HG02943 (cell line): ENCODE measurements at regions not wholly inside any gene's neighbourhood (a gene's known extent, or its start where the extent isn't known, plus 50 kb on each side); places are given as distances from the start of the nearest gene placed in this dataset.
"Not testable (repeated sequence)": the region's sequence is repeated elsewhere in the genome, so short reads cannot be mapped to it uniquely, and the experiment has no call there.

Source experiments
- ATAC-seq: cut with Tn5 transposase; IDR thresholded peaks from one replicate; pipeline ENCODE4 v1.9.1; 2021; ENCODE audit warnings: mild to moderate bottlenecking, low read depth, moderate library complexity; ENCODE audit not compliant: unreplicated experiment

DNA sequence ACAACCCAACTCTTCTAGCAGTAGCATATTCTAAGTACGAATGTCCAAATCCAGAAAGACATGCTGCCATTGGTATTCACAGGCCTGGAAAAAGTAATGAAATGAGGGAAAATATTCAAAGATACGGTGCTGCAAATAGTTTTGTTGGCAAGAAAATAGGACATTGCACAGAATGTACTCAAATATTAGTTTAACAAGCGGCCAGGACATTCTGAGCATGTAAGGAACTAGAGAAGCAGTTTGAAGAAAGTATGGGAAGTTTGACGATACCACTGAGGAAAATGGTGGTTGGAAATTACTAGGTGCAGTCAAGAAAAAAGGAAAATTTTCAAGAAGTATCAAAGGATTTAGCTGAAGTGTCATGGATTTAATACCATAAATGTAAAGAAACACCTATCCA lies 468.0 kb upstream of the GRIN3A start:
- ATAC-seq = no peak

DNA sequence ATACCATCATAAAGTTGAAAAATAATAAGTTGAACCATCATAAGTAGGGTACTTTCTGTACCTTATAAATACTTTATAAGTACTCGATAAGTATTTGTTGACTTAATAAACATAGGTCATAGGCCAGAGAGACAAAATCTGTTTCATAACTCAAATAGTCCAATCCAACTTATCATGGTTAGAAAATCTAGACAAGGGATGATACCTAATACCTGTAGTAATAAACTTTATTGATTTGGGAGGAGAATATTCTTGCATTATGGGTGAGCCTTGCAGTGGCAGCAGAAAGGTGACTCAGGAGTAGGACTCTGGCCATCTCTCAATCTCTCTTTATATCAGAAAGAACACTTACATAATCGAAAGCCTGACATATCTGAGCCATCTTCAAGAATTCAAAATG lies 466.8 kb upstream of the GRIN3A start:
- no peak for ATAC-seq

DNA sequence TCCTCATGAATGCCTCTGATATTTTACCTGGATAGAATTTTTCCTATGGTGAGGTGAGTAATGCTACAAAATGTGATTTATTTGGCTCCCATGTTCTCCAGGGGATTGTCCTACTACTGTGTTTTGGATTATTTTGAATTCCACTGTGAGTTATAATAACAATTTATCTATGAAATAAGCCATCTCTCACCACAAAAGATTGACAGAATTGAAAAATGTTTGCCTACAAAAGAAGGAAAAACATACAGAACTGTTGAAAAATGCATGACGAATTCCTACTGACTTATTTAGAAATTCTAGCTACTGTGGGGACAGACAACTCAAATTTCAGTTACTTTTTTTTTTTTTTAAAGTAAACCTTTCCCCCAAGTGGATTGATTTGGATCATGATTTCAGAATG lies 463.7 kb upstream of the GRIN3A start:
- no peak for ATAC-seq

DNA sequence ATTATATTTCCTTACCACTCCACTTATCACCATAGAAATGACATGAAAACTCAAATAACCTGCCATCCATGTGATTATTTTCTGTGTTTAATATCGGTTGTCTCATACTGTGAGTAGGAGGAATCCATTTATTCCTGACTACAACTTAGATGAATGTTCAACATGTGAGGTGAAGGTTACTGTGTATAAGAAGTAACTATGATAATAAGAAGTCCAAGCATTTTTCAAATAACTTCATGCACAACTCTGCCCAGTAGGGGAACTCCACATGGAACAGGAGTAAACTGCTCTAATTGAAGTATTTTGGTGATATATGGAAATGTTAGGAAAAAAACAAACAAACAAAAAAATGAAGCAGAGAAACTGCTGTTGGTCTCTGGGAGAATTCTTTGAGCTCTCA lies 447.5 kb upstream of the GRIN3A start:
- no peak for ATAC-seq

DNA sequence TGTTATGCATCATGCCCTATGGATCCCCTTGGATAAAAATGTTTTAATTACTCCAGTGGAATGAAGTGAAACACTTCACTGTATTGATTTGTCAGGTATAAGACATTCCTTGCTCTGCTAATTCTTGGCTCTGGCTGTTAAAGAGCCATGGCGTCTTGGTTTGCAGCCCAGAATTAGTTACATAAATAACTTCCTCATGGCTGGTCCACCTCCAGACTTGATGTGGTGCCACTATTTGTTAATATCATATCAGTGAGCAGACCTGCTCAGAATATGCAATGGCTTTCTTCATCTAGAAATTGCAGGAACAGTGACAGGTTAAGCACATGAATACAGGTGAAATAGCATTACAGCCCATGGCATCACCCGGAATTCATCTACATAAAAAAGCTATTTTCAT lies 446.9 kb upstream of the GRIN3A start:
- no peak for ATAC-seq

DNA sequence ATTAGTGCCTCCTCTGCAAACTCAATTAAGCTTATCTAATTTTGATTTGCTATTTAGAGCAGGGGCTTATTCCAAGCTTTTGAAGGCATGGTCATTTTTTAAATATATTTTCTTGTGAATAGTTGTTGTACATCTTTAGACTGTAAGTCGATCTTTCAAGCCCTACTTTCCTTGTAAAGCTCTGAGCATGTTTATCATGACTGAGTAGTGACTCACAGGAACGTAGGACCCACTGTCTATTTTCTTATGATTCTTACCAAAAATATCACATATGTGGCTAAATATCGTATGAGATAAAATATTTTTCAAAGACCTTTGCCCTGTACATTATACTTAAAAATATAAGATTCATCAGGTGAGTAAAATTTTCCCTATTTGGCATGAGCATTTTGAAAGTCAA lies 440.4 kb upstream of the GRIN3A start:
- no peak for ATAC-seq

DNA sequence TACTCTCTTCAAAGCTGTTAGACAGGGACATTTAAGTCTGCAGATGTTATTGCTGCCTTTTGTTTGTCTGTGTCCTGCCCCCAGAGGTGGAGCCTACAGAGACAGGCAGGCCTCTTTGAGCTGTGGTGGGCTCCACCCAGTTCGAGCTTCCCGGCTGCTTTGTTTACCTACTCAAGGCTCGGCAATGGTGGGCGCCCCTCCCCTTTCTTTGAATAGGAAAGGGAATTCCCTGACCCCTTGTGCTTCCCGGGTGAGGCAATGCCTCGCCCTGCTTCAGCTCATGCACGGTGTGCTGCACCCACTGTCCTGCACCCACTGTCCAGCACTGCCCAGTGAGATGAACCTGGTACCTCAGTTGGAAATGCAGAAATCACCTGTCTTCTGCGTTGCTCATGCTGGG lies 435.8 kb upstream of the GRIN3A start:
- ATAC-seq = not testable (repeated sequence)

DNA sequence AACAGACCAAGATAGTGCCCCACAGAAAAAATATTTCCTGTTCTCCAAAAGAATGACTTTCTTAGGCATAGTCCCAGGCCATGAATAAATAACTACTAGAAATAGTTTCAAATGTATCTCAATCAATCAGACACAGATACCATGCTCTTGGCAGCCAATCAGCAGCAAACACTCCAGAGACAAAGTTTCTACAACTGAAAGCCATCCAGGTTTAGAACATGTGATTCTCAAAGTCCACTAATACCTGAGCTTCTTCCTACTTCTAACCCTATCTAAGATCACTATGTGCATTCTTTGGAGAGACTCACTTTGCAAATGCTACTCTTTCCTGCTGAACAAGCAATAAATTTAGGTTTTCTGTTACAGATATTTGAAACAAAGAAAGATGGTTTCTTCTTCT lies 425.8 kb upstream of the GRIN3A start:
- no peak for ATAC-seq

DNA sequence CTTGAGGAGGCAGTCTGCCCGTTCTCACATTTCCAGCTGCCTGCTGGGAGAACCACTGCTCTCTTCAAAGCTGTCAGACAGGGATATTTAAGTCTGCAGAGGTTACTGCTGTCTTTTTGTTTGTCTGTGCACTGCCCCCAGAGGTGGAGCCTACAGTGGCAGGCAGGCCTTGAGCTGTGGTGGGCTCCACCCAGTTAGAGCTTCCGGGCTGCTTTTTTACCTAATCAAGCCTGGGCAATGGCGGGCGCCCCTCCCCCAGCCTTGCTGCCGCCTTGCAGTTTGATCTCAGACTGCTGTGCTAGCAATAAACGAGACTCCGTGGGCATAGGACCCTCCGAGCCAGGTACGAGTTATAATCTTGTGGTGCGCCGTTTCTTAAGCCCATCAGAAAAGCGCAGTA lies 414.6 kb upstream of the GRIN3A start:
- ATAC-seq = not testable (repeated sequence)

DNA sequence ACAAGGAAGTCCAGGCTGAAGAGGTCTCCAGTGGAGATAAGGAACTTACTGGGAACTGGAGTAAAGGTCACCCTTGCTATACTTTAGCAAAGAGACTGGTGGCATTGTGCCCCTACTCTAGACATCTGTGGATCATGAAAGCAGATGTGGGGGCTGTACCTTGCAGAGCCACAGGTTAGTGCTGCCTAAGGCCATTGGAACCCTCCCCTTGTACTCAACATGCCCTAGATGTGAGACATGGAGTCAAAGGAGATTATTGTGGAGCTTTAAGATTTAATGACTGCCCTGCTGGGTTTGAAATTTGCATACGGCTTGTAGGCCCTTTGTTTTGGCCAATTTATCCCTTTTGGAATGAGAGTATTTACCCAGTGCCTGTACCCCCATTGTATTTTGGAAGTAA lies 397.3 kb upstream of the GRIN3A start:
- ATAC-seq = no peak

DNA sequence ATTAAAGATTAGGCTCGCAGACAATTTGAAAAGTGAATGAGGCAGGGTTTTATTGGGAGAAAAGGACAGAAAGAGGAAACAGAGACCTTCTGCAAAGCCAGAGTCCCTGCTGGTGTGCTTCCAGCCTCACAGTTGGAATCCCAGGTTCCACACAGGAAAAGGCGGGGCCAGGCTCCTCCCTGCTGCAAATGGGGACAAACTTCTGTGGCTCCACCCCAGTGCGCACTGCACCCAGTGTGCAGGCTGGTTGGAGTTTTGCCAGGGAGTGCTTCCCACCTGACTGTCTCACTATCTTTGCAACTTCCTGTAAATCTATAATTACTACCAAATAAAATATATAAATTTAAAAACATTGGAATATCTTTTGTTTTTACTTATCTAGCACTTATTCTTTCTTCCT lies 386.0 kb upstream of the GRIN3A start:
- ATAC-seq = no peak

DNA sequence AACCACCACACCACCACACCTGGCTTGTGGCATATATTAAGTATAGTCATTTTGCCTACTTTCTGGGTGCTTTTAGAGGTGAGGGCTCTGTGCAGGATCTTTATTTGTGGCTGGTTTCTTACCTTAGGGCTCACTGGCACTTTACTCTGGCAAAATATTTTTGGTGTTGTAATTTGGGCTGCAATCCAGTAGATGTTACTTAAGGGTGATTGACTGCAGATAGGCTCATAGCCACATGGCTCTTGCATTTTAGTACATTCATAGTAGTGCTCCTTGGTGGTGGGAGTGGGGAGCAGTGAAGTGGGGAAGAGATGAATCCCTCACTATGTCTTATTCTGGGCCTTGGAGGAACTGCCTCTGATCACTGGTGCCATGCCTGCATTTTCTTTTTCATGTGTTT lies 376.1 kb upstream of the GRIN3A start:
- no peak for ATAC-seq

DNA sequence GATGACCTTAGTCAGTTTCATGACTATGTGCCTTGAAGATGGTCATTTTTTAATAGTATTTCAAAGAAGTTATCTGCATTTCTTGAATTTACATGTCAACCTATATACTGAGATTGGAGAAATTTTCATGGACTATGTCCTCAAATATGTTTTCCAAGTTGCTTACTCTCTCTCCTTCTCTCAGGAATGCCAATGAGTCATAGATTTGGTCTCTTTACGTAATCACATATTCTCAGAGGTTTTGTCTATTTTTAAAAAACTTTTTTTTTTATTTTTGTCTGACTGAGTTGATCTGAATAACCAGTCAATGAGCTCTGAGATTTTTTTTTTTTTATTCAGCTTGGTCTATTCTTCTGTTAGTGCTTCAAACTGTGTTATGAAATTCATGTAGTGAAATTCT lies 374.7 kb upstream of the GRIN3A start:
- ATAC-seq = no peak

DNA sequence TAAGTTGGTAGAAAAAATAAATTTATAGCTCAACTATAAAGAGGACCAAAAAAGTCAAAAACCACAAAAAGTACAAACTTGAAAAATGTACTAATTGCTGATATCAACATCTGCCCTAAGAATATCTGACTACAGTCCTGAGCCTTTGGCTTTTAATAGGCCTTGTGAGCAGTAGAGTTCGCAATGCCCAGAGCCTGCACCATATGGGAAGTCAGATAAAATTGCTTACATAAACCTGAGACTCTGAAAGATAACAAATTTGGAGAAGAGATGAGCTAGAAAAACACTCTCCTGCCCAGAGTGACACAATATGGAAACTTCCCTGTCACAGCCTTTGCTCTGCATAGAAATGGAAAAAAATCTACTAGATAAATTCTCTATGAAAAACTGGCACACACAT lies 368.0 kb upstream of the GRIN3A start:
- no peak for ATAC-seq

DNA sequence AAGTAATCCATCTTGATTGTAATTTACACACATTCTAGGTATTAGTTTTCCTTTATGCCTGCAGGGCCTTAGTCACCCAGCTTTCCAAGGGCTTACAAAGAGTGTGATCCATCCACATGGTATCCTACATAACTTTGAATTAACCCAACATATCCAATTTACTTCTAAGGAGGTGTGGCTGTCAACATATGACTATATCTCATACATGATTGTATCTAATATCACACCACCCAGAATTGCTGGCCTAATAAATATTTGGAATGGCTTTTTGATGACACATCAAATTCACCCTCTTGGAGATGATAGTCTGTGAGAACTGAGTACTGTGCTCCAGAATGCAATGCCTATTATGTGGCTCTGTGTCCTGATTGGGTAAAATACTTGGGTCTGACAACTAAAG lies 363.3 kb upstream of the GRIN3A start:
- ATAC-seq = no peak

DNA sequence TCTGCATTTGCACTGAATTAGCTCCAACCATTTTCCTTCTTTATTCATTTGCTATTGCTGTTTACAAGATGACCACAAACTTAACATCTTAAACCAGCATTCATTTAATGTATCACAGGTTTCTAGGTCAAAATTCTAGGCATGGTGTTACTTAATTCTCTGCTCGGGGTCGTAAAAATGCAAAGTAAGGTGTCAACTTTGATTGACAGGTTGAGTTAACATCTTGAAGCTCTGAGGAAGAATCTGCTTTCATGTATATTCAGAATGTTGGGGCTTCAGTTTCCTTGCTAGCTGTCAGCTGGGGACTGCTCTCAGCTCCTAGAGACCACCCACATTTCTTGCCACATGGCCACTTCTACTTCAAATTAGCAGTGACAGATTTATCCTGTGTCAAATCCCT lies 348.7 kb upstream of the GRIN3A start:
- ATAC-seq = no peak

DNA sequence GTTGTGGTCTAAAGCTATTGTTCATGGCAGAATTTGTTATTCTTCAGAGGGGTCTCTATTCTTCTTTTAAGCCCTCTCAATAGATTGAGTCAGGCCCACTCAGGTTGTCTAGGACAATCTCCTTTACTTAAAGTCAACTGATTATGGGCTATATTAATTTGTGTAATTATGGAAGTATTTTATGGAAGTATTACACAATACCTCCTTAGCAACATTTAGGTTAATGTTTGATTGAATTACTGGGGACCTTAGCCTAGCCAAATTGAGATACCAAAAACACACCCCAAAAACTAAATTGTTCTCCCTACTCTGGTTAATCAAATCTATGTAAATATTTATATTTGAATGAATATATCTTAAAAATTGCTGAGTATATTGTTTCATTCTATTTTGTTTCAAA lies 347.1 kb upstream of the GRIN3A start:
- no peak for ATAC-seq

DNA sequence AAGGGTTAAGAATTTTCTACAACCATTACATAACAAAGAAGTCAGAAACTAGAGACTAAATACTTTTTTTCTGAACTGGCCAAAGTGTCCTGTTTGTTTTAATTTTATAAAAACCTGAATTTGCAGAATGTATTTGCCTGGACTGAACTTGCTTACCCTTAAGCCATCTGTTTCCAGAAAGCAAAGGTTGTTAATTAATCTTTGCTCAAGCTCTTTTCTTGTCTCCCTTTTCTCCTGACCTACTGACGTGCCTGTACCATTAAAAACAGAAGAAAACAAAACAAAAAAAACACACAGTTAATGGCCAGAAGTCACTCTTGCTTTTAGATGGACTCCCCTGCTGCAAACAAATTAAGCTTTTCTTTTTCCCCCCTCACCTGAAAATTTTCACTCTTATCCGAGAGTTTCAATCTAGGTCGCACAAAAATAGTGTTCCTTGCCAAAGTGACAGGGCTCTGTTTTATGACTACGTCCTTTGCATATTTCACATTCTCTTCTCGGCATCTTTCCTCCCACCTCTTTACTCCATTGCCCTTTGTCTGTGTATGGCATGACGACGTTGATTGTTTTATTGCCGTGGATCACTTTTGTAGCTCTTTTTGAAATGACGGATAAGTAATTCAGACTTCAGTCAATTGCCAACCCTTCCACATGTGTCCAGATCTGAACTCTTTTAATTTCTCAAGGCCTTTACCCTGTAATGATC lies 333.8 kb upstream of the GRIN3A start:
- no peak for ATAC-seq

DNA sequence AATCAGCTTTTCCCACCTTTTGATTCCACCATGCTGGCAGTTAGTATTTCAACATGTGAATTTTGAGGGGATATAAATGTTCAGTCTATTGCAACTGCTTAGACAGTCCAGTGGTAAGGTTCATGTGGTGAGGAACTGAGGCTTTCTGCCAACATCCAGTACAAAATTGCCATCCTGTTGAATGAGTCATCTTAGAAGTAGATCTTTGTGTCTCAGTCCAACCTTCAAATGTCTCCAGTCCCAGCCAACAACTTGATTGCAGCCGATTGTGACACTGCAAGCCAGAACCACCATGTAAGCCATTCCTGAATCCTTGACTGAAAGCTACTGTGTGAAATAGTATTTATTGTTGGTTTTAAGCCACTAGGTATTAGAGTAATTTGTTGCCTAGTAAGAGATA lies 331.5 kb upstream of the GRIN3A start:
- ATAC-seq = no peak

DNA sequence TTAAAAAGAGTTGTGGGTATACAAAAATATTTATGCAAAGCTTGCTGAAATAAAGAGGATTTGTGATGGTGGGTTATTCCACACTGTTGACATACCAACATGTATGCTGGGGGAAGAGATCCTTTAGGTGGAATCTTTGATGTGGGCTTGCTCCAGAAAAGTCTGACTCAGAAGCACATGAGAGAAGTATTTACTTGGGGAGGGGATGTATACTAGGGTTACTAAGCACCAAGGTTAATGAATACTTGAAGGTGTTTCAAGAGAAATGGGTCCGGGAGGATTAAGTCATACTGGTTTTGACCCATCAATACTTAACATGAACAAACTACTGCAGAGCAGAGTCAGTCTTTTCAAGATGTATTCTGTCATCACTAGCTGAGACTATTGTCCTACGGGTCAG lies 316.4 kb upstream of the GRIN3A start:
- ATAC-seq = no peak

DNA sequence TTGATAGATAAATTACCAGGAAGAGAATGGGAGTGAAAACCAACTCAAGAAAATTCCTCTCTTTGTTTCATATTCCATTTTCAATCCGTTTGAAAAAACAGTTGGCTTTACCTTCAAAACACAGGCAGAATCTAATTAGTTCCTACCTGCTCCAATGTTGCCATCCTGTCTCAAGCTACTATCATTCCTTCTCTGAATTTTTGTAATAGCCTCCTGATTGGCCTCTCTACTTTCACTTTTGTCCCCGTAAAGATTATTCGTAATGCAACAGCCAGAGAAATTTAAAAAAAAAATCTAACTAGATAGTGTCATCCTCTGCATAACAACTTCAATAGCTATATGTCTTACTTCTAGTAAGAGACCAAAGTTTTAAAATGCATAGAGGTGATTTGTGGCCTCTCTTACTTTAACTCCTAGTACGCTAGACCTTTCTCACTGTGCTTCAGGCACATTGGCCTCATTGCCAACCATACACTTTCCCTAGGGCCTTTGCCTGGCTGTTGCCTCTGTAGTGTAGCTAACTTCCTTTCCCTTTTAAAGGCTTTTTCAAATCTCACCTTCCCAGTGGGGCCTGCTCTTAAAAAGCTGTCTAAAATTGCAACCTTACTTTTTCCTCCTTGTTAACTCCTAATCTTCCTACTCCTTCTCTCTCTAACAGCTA lies 311.3 kb upstream of the GRIN3A start:
- ATAC-seq = peak; percentile 63

DNA sequence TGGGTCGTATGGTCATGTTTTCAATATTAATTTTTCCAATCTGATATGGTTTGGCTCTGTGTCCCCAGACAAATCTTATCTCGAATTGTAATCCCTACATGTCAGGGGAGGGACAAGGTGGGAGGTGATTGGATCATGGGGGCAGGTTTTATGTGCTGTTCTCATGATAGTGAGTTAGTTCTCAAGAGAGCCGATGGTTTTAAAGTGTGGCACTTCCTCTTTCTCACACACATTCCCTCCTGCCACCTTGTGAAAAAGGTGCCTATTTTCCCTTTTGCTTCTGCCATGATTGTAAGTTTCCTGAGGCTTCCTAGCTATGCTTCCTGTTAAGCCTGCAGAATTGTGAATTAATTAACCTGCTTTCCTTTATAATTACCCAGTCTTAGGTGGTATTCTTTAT lies 309.1 kb upstream of the GRIN3A start:
- ATAC-seq = no peak

DNA sequence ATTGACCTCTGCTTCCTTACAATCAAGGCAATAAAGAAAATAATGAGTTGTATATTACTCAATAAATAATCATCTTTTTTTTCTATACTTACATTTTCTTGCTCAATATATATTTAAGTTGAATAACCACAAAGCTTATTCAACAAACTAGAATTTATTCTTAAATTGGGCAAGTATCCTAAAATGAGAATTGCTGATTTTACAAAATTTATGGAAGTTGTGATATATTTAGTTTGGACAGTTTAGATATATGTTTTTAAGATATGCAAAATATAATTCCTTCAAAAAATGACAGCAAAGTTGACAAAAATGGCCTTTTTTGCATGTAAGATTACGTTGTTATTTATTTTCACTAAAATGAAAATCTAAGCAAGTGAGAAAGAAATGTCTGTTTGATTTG lies 305.7 kb upstream of the GRIN3A start:
- ATAC-seq = no peak
